Vagina (tissue), 2 donors: ENCODE measurements at regions not wholly inside any gene's neighbourhood (a gene's known extent, or its start where the extent isn't known, plus 50 kb on each side); places are given as distances from the start of the nearest gene placed in this dataset.

Experiments
- CTCF ChIP-seq, 3 experiments: fragments of 450-650 bp in 2 of 3; fragments of 200-600 bp in 1 of 3; sonication (generic) in 1 of 3; IDR thresholded peaks; one replicate each; pipeline ENCODE4 v1.5.1; 2017 to 2019; ENCODE audit warnings: antibody characterized with exemption in 3 of 3, mild to moderate bottlenecking in 2 of 3, moderate library complexity in 2 of 3
- POLR2A ChIP-seq, 2 donors: fragments of 450-650 bp; IDR thresholded peaks; one replicate each; pipeline ENCODE4 v1.6.1; 2017; ENCODE audit warnings: antibody characterized with exemption in 2 of 2, mild to moderate bottlenecking in 2 of 2, moderate library complexity in 2 of 2

DNA sequence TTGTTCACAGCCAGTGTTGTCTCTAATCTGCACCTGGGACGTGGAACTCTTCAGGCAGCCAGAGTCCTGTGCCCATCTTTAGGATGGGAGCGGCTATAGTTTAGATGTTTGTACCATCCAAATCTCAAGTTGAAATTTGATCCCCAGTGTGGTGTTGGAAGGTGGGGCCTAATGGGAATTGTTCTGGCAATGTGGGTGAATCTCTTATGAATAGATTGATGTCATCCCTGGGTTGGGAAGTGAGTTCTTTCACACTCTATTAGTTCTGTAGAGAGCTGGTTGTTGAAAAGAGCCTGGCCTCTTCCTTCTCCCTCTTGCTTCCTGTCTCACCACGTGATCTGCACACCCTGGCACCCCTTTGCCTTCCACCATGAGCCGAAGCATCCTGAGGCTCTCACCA is 300.9 kb downstream of the TXNL1 start:
- no peak for TF ChIP-seq POLR2A (IDR thresholded peaks at IDR 0.05)
- TF ChIP-seq CTCF (IDR thresholded peaks at IDR 0.05), result no peak
